Cardiac muscle cell (in vitro differentiated cells and primary cell): ENCODE measurements at regions not wholly inside any gene's neighbourhood (a gene's known extent, or its start where the extent isn't known, plus 50 kb on each side); places are given as distances from the start of the nearest gene placed in this dataset.

Experiments
- DNase-seq, 2 donors: peaks; one replicate each; pipeline versions ENCODE4 v3.0.0 to v3.0.0-alpha.2; 2010 to 2017; ENCODE audit warnings: low read depth in 1 of 2, low spot score in 1 of 2
- H3K27ac ChIP-seq: fragments of 200-600 bp; sonication (generic); 2 replicates; pipeline ENCODE4 v1.5.1; 2016
- H3K27me3 ChIP-seq: fragments of 200-600 bp; sonication (generic); 2 replicates; pipeline ENCODE4 v1.6.0; 2016; ENCODE audit warnings: control low read depth
- H3K36me3 ChIP-seq: fragments of 200-600 bp; sonication (generic); 2 replicates; pipeline ENCODE4 v1.5.1; 2016; ENCODE audit warnings: control low read depth
- H3K4me1 ChIP-seq: fragments of 200-600 bp; sonication (generic); 2 replicates; pipeline ENCODE4 v1.8.1; 2017; ENCODE audit warnings: low read depth, mild to moderate bottlenecking, mixed run types
- H3K4me3 ChIP-seq: fragments of 200-600 bp; sonication (generic); 2 replicates; pipeline ENCODE4 v1.5.1; 2016; ENCODE audit warnings: mild to moderate bottlenecking
- H3K9me3 ChIP-seq: fragments of 200-600 bp; sonication (generic); 2 replicates; pipeline ENCODE4 v1.5.1; 2017; ENCODE audit warnings: low read depth, mild to moderate bottlenecking, control low read depth
- TF ChIP-seq, protein P1 (sequence below): IDR thresholded peaks from 2 replicates; pipeline ENCODE4 v1.5.1; 2012; ENCODE audit warnings: low read depth, mild to moderate bottlenecking, low read length

DNA sequence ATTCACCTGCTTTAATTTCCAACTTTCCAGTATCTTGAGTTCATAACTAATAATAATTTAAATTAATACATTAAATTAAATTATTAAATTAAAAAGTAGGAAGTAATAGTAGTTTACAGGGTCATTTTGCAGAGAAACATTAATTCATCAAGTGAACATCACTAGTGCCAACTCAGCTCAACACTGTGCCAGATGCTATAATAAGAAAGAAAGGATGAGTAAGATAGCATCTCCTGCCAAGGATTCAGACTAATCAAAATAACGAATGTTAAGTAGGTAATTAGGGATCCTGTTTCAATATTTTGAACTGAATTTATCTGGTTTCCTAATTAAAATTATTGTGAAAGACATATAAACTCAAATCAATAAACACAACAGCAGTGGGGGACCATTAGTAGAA is 596.7 kb downstream of the SLC6A15 start:
- H3K4me1 ChIP-seq, result no peaks in the 10 kb centered on the region
- no peak for DNase-seq
- H3K9me3 ChIP-seq, result no peaks in the 10 kb centered on the region
- TF ChIP-seq, protein P1, sequence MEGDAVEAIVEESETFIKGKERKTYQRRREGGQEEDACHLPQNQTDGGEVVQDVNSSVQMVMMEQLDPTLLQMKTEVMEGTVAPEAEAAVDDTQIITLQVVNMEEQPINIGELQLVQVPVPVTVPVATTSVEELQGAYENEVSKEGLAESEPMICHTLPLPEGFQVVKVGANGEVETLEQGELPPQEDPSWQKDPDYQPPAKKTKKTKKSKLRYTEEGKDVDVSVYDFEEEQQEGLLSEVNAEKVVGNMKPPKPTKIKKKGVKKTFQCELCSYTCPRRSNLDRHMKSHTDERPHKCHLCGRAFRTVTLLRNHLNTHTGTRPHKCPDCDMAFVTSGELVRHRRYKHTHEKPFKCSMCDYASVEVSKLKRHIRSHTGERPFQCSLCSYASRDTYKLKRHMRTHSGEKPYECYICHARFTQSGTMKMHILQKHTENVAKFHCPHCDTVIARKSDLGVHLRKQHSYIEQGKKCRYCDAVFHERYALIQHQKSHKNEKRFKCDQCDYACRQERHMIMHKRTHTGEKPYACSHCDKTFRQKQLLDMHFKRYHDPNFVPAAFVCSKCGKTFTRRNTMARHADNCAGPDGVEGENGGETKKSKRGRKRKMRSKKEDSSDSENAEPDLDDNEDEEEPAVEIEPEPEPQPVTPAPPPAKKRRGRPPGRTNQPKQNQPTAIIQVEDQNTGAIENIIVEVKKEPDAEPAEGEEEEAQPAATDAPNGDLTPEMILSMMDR, result no peak
- H3K27ac ChIP-seq, result no peak overlapping the region
- H3K27me3 ChIP-seq, result no peaks in the 10 kb centered on the region
- no peaks in the 10 kb centered on the region for H3K36me3 ChIP-seq
- H3K4me3 ChIP-seq, result no peak overlapping the region

DNA sequence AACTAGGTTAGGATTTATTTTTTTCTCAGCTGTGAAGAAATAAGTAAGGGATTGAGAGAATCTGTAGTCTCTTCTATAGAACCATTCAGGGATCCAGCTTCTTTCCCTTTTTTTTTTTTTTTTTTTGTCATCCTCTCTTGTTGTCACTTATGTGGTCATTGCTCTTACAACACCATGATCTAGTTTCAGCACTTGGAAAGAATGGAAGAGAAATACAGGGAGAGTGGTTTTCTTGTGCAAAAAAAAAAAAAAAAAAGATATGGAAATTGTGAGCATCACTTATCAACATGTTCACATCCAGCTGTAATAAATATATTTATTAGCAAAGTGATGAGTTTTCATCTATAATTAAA is 599.3 kb downstream of the SLC6A15 start:
- H3K27me3 ChIP-seq, result no peaks in the 10 kb centered on the region
- no peak for DNase-seq
- H3K36me3 ChIP-seq, result no peaks in the 10 kb centered on the region
- H3K4me1 ChIP-seq, result no peaks in the 10 kb centered on the region
- no peak overlapping the region for H3K27ac ChIP-seq
- H3K9me3 ChIP-seq, result no peaks in the 10 kb centered on the region
- H3K4me3 ChIP-seq, result no peak overlapping the region
- TF ChIP-seq, protein P1, result no peak

DNA sequence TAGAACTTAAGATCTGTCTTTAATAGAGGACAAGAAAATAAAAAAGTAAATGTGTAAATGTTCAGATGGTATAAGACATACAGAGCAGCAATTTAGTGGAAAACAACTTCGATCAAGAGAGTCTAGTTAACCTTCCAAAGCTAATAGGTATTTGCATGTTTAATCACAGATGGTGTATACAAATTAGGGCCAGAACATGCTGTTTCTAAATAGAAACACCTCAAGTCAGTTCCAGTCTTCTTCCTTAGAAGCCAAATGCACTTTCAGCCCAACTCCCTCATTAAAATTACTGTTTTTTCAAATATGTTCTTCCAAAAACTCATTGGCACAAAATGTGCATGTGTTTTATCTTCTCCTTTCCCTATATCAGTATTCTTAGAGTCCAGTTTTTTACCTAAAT is 604.4 kb downstream of the SLC6A15 start:
- H3K9me3 ChIP-seq, result no peaks in the 10 kb centered on the region
- TF ChIP-seq, protein P1, result no peak
- no peaks in the 10 kb centered on the region for H3K27me3 ChIP-seq
- no peak for DNase-seq
- H3K27ac ChIP-seq, result no peak overlapping the region
- no peak overlapping the region for H3K4me3 ChIP-seq
- no peaks in the 10 kb centered on the region for H3K4me1 ChIP-seq
- no peaks in the 10 kb centered on the region for H3K36me3 ChIP-seq

GRCh38 chr12:84305144-84305543 is 607.5 kb downstream of the SLC6A15 start:
- no peaks in the 10 kb centered on the region for H3K36me3 ChIP-seq
- no peaks in the 10 kb centered on the region for H3K4me1 ChIP-seq
- no peak overlapping the region for H3K4me3 ChIP-seq
- no peak for DNase-seq
- TF ChIP-seq, protein P1, result no peak
- no peaks in the 10 kb centered on the region for H3K9me3 ChIP-seq
- H3K27ac ChIP-seq, result no peak overlapping the region
- no peaks in the 10 kb centered on the region for H3K27me3 ChIP-seq

DNA sequence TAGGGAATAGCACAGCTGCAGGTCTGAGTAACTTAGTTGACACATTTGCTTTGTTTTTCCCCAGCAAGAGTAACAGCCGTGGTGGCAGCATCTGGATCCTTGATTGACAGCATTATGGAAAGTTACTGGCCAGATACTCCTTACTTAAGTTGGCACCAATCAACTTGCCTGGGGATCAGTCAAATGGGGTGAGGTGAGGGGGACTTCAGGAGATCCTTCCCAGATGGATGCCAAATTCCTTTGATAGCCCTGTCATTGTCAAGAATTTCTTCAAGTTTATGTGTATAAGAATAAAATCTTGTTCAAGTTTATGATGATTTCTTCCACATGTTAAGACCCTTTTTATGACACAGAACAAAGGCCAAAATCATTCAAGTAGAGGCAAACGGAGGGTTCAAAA is 618.4 kb downstream of the SLC6A15 start:
- Histone ChIP-seq H3K4me1 (no peaks in the 10 kb centered on the region), H3K27ac (no peak overlapping the region), H3K4me3 (no peak overlapping the region), H3K9me3 (no peaks in the 10 kb centered on the region), H3K27me3 (no peaks in the 10 kb centered on the region), H3K36me3 (no peaks in the 10 kb centered on the region)
- no peak for DNase-seq
- TF ChIP-seq, protein P1, result no peak

DNA sequence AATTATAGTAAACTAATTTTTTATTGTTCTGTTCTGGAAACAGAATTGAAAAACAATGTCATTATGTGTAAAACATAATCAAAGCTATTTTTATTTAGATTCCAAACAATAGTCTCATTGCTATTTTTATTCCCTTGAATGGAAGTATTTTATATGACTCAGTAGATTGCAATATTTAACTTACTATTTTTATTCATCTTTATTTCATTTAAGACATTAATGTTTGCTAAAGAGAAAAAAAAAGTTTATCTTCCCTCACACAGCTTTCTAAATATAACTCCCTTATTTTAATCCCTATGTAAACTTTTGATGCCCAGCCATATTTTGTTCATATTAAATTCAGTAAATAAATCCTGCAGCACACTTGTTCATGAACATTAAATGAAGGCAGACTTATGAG is 622.4 kb downstream of the SLC6A15 start:
- H3K36me3 ChIP-seq, result no peaks in the 10 kb centered on the region
- no peak overlapping the region for H3K4me3 ChIP-seq
- H3K4me1 ChIP-seq, result no peaks in the 10 kb centered on the region
- TF ChIP-seq, protein P1, result no peak
- H3K9me3 ChIP-seq, result no peaks in the 10 kb centered on the region
- H3K27me3 ChIP-seq, result no peaks in the 10 kb centered on the region
- DNase-seq, result no peak
- H3K27ac ChIP-seq, result no peak overlapping the region
